ENCODE measurements at regions not wholly inside any gene's neighbourhood (a gene's known extent, or its start where the extent isn't known, plus 50 kb on each side); places are given as distances from the start of the nearest gene placed in this dataset.

- DNase-seq (ENCODE audit: low read depth) = no peak
Measured at GRCh38 chr2:43085505-43085904, 140.9 kb downstream of the ZFP36L2 start.

DNA sequence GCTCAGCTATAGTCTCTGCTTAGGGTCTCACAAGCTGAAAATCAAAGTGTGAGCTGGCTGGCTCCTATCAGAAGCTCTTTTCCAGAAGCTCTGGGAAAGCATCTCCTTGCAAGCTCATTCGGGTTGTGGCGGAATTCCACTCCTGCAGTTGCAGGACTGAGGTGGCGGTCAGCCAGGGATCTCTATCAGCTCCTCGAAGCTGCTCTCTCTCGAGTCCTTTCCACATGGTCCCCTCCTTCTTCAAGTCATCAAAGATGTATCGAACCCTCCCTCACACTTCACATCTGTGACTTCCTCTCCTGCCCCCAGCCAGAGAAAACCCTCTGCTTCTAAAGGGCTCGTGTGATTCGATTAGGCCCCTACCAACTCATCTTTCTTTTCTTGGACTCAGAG lies 141.7 kb downstream of the ZFP36L2 start:
- no peak for DNase-seq (ENCODE audit: low read depth)

GRCh38 chr2:43083710-43084698 lies 142.4 kb downstream of the ZFP36L2 start:
- no peak for DNase-seq (ENCODE audit: low read depth)

DNA sequence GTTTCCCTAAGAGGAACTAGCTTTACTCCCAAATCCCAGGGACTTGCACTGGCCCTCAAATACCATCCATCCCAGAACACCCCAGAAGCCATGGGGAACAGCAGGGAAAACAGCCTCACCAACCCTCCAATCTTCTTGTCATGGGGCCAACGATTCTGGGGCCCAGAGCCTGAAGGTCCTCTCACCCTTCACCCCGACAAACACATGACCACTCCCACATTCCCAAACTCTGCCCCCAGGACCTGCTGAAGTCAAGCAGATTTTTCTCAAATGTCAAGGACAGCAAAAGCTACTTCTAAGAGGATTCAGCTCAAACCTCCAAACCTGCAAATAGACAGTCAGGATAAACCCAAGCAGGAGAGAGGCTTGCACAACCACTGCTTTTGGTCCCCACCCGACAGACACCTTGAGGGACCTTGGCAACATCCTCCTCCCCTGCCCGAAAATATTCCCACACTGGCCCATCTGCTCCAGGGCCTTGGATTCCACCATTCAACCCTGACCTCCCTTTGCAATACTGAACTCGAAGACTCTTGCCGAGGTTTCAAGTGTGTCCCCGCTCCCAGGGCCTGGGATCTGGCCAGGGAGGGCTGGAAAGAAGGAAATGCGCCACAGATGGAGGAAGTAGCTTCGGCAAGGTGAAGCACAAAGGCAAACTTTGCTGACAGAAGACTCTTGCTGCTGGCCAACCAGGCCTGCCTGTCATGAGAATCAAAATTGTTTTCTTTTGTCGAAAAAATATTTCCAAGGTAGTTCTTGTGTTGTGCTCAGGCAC lies 143.3 kb downstream of the ZFP36L2 start:
- no peak for DNase-seq (ENCODE audit: low read depth)

GRCh38 chr2:43082111-43082894 lies 144.1 kb downstream of the ZFP36L2 start:
- DNase-seq (ENCODE audit: low read depth) = no peak

DNA sequence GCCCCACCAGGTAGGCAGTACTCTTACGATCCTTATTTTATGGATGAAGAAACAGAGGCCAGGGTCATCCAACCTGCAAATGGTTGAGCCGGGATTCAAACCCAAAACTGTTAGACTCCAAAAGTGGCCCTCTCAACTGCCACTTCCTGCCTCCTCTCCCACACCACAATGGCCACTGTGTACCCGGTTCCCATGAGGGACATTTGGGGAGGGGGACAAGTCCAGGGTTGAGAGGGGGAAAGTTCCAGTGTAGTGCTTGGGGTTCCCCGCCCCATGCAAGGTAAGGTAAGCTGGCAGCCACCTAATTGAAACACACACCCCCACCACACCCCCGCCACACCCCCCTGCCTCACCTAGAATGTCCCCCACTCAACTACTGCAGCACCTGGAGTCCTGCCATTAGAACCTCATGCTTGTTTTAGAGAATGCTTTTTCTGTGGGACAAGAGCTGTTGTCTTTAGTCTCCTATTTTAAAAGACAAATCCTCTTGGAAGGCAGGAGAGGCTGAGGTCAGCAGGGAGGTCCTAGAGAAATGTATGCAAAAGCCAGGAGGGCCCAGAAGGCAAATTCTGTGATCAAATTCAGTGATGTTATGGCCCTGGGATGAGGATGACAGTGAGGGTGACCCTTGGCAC lies 145.2 kb downstream of the ZFP36L2 start:
- no peak for DNase-seq (ENCODE audit: low read depth)

DNA sequence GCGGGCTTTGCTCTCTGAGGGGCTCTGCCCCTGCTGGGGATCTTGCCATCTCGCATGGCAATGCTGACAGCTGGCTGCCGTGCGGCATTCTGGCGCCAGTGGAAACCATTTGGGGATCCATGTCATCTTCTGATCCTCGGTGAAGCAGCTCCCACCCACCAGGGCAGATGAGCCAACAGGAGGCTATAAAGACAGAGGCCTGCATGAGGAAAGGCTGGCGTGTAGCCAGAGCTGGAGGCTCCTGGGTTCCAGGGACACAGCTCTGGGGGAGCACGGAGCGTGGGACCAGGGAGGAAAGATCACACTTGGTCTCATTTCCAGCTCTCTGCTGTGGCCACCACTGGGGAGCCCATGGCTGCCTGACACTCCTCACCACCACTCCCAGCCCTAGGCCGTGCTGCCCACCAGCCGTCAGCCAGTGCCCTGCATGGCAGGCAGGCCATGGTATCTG lies 145.8 kb downstream of the ZFP36L2 start:
- DNase-seq (ENCODE audit: low read depth) = no peak

DNA sequence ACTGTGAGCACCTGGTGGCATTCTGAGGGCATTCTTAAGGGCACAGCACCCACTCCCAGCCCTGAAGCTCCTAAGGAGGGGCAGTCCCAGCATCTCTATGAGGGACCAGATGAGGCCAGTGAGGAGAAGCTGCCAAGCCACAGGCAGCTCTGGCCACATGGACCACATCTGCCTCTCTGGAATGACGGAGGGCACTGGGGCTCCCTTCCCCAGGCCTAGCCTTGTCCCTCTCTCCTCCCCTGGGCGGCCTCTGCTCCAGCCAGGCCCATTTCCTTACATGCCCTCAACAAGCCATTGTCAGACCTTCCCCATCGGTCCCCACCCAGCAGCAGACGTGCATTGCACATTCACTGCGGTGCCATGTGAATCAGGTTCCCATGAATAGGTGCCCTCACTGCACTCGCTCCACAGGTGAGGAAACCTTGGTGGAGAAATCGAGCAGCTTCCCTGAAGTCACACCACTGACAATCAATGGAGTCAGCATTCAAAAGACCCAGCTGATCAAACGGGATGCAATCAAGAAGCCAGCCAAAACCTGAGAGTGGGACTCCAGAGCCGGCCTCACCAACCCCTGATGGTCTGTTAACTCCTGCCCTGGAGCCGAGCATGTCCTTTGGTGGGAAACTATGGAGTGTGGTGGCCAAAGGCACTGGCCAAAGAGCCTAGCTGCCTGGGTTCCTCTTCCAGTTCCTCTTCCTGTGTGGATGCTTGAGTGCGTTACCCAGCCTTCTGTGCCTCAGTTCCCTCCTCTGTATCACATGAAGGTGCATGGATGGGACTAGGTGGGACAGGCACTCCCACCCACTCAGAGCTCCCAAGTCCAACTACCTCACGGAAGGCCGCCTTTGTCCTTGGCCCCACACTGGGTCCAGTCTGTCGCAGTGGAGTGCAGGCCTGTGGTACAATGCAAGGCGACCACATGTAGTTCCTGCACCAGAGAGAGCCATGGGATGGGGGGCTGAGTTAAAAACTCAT lies 147.3 kb downstream of the ZFP36L2 start:
- DNase-seq (ENCODE audit: low read depth) = no peak

GRCh38 chr2:43078301-43078700 lies 148.1 kb downstream of the ZFP36L2 start:
- no peak for DNase-seq (ENCODE audit: low read depth)

DNA sequence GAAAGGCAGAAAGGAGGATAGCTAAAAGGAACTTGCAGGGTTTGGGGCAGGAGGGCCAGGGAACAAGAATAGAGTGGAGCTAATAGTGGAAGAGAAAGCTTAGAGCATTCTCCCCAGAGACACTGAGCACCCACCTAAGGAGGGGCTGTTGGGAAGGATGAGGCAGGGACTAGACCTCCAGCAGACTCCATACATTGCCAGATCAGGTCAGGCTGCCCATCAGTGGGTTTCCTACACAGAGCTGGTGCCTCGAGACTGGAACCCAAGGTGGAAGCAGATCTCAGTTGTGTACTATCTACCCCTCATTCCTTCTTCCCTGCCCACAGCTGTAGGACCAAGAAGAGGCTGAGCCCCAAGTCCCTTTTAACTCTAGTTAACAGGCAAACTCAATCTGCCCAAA lies 148.5 kb downstream of the ZFP36L2 start:
- no peak for DNase-seq (ENCODE audit: low read depth)

- no peak for DNase-seq (ENCODE audit: low read depth)
Measured at GRCh38 chr2:43076676-43077075, 149.7 kb downstream of the ZFP36L2 start.

DNA sequence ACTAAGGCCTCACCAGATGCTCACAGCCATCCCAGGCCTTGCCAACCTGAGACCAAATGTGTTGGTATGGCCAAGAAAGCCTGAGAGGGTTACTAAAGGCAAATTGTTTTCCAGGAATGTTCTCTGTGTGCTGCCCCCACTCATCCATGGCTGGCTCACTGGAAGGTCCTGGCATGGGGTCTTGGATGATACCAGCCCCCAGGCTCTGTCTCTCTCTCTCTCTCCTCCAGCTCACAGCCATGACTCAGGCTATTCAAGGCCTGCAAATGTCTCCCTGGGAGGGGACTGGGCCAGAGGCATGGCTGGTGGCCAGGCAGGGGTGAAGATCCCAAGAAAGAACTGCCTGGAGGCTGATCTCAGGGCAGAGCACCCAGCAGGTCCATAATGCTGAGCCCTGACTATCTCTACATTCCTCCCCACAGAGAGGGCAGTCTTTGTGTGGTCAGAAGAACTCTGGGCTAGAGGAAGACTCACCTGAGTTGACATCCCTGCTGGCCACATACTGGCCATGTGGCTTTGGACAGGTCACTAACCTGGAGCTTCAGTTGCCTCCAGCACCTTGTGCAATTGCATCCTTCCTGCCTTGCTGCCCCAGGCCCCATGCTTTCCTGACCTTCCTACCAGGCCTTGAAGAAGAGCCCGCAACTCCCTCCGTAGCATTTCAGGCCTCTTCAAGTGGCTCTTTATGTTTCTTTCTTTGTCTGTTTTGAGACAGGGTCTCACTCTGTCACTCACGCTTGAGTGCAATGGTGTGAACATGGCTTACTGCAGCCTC lies 150.4 kb downstream of the ZFP36L2 start:
- DNase-seq (ENCODE audit: low read depth) = no peak

GRCh38 chr2:43075054-43075593 lies 151.3 kb downstream of the ZFP36L2 start:
- no peak for DNase-seq (ENCODE audit: low read depth)

GRCh38 chr2:43074592-43075053 lies 151.8 kb downstream of the ZFP36L2 start:
- no peak for DNase-seq (ENCODE audit: low read depth)

- DNase-seq (ENCODE audit: low read depth) = no peak
Measured at GRCh38 chr2:43074052-43074451, 152.4 kb downstream of the ZFP36L2 start.

- no peak for DNase-seq (ENCODE audit: low read depth)
Measured at GRCh38 chr2:43073401-43073825, 153.0 kb downstream of the ZFP36L2 start.

DNA sequence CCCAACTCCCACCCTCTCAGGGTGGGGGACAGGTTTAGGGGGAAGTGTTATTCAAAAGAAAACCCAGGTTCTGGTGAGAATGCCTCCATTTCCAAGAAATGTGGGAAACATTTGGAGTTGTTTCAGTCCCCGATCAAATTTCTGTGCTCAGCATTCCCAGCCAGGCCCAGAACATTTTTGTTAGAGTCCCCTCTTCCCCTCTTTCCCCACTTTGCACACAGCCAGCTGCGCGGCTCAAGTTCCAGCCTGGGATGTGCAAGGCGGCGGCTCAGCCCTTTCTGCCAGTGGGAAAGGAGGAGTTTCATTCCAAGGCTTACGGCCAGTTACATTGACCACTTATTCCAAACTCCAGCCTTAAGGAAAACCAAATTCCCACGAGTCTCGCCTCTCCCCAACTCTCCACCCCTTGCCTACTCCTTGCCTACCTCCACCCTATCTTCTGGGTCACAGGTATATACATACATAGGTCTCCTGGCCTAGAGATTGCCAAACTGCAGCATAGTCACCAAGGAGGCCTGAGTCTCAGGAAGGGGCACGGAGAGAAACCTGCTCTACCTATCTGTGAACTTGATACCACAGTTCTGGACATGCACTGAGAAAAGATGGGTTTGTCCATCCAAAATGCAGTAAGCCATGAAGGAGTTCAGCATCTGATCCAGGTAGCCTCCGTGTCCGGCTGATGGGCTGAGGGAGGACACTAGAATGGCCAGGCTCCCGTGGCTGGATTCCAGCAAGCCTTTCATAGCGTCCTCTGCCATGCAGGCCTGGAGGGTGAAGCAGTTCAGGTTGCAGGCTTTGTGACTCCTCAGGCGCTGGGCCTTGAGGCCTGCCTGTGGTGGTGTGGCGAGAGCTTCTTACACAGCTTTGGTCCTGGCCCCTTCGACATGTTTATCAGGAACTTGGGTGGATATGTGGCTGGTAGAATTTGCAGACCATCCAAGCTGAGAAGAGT lies 154.5 kb downstream of the ZFP36L2 start:
- DNase-seq (ENCODE audit: low read depth) = no peak

Data from T follicular helper cell (primary cell).